ENCODE measurements at regions not wholly inside any gene's neighbourhood (a gene's known extent, or its start where the extent isn't known, plus 50 kb on each side); places are given as distances from the start of the nearest gene placed in this dataset.

GRCh38 chr9:129234491-129234890, 56.4 kb upstream of the IER5L start:
- TF ChIP-seq EZH2 (IDR thresholded peaks at IDR 0.05) (no peak), POLR2AphosphoS5 (IDR thresholded peaks at IDR 0.05; ENCODE audit: borderline replicate concordance, low read depth, low read length) (no peak), FOXP2 (optimal IDR thresholded peaks at IDR 0.05; ENCODE audit: control extremely low read depth, extremely low read length, insufficient read depth) (no peak)
